Spleen (tissue), 11 donors: ENCODE measurements at regions not wholly inside any gene's neighbourhood (a gene's known extent, or its start where the extent isn't known, plus 50 kb on each side); places are given as distances from the start of the nearest gene placed in this dataset.

Experiments
- DNase-seq: peaks from one replicate; pipeline ENCODE4 v3.0.0-alpha.2; 2020
- H3K27ac ChIP-seq, 8 donors: fragments of 200-600 bp; sonication (generic) in 7 of 8; 1 replicate in 4 of 8; 2 replicates in 4 of 8; pipeline versions ENCODE4 v1.5.0 to v1.8.0; 2016 to 2021; ENCODE audit warnings: inconsistent platforms in 4 of 8, mild to moderate bottlenecking in 4 of 8, moderate library complexity in 1 of 8
- H3K27me3 ChIP-seq, 7 donors: fragments of 200-600 bp; sonication (generic) in 6 of 7; replicated peaks in 1 of 7; 1 replicate in 4 of 7; 2 replicates in 3 of 7; pipeline versions ENCODE4 v1.5.0 to v1.8.0; 2016 to 2021; ENCODE audit warnings: inconsistent platforms in 3 of 7, mild to moderate bottlenecking in 1 of 7
- H3K36me3 ChIP-seq, 6 donors: fragments of 200-600 bp; sonication (generic) in 5 of 6; 1 replicate in 4 of 6; 2 replicates in 2 of 6; pipeline versions ENCODE4 v1.5.0 to v1.8.0; 2016 to 2021; ENCODE audit warnings: inconsistent platforms in 2 of 6
- H3K4me1 ChIP-seq, 6 donors: fragments of 200-600 bp; sonication (generic) in 5 of 6; 1 replicate in 3 of 6; 2 replicates in 3 of 6; pipeline versions ENCODE4 v1.5.0 to v1.8.0; 2016 to 2021; ENCODE audit warnings: inconsistent platforms in 3 of 6
- H3K4me3 ChIP-seq, 8 donors: fragments of 200-600 bp; sonication (generic) in 7 of 8; 1 replicate in 4 of 8; 2 replicates in 4 of 8; pipeline versions ENCODE4 v1.5.0 to v1.8.0; 2016 to 2021; ENCODE audit warnings: inconsistent platforms in 4 of 8, mild to moderate bottlenecking in 4 of 8, moderate library complexity in 2 of 8
- H3K9me3 ChIP-seq, 8 donors: fragments of 200-600 bp; sonication (generic) in 7 of 8; 1 replicate in 4 of 8; 2 replicates in 4 of 8; pipeline versions ENCODE4 v1.5.0 to v1.8.0; 2016 to 2021; ENCODE audit warnings: inconsistent platforms in 4 of 8
- CTCF ChIP-seq, 11 experiments: fragments of 200-600 bp in 7 of 11; fragments of 450-650 bp in 4 of 11; sonication (generic) in 4 of 11; IDR thresholded peaks in 8 of 11; conservative IDR thresholded peaks in 3 of 11; 1 replicate in 7 of 11; 2 replicates in 4 of 11; pipeline versions ENCODE4 v1.4.0 to v1.8.0; 2016 to 2021; ENCODE audit warnings: antibody characterized with exemption in 11 of 11, inconsistent platforms in 4 of 11, mild to moderate bottlenecking in 1 of 11
- POLR2A ChIP-seq, 3 donors: fragments of 450-650 bp; IDR thresholded peaks; one replicate each; pipeline ENCODE4 v1.5.1; 2017; ENCODE audit warnings: antibody characterized with exemption in 3 of 3, mild to moderate bottlenecking in 1 of 3
- POLR2AphosphoS5 ChIP-seq, 3 donors: sonication (generic); formaldehyde crosslinking; IDR thresholded peaks; one replicate each; pipeline ENCODE4 v1.5.1; 2017; ENCODE audit warnings: antibody characterized with exemption in 3 of 3
- WGBS, 5 donors: extraction: QIAGEN DNeasy Blood & Tissue Kit in 3 of 5; methylation state at CpG; one replicate each; pipeline versions ENCODE4 v1.1.5 to v1.1.7; 2013 to 2018; 5-methylcytosine and 5-hydroxymethylcytosine counted together
- intact Hi-C: fragments of 100-400 bp; cut with DNase I; formaldehyde crosslinking; loops from one replicate; pipeline ENCODE4 v1.15.0; 2023; ENCODE audit warnings: low total_unique reads
- donor health status: healthy with polysubstance abuse.
- donor health status: DM: no; HTN: no; CAD: no; lungs with moderate emphysema.
- donor health status: DM: no; HTN: no; CAD: no.
- donor health status: Bipolar disorder and iron deficiency.
- donor health status: healthy.
- donor health status: DM: no; HTN: no; CAD: no.
- donor health status: DM: yes; HTN: yes; CAD: no.

DNA sequence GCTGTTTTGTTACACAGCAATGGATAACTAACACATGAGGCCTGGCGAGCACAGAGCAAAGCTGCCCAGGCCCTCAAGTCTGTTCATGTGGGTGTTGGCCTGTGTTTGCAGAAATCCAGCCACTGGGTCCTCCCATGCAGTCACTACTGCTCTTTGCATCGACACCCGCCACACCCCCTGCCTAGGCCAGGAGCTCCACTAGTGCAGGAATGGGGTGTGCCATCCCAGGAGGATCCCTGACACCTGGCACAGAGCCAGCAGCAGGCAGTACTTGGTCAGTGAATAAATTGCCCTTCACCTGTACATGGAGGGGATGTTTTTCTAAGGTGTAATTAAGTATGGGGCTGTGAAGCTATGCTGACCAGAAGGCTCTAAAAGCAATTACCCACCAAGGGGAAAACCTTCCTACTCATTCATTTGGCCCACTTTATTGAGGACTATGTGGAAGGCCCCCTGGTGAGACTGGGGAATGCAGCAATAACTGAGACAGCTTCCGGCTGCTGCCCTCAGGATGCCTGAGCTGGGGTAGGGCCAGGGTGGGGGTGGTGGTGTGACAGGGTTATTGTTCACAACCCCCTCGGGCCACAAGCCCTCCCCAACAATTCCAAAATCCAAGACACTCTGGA, 160.8 kb downstream of the CRYBB2 start:
- intact Hi-C loops: no loop called here
- Histone ChIP-seq H3K4me3 (no peak overlapping the region), H3K36me3 (peaks cover 0 to 63% (median 24%) of the 10 kb centered on the region in 6 donors), H3K4me1 (peaks cover 0 to 34% (median 10%) of the 10 kb centered on the region in 6 donors), H3K9me3 (no peaks in the 10 kb centered on the region), H3K27ac (no peak overlapping the region), H3K27me3 (peaks cover 0 to 4% (median 0%) of the 10 kb centered on the region in 7 donors)
- WGBS, 5 donors: 86 to 100% (median 88%) methylated on average over 4 to 5 of the region's 5 CpGs
- no peak for TF ChIP-seq POLR2AphosphoS5 (IDR thresholded peaks at IDR 0.05)
- no peak for TF ChIP-seq CTCF (IDR thresholded peaks at IDR 0.05 in 8 of 11, conservative IDR thresholded peaks at IDR 0.05 in 3 of 11)
- no peak for TF ChIP-seq POLR2A (IDR thresholded peaks at IDR 0.05)
- DNase-seq: no peak

DNA sequence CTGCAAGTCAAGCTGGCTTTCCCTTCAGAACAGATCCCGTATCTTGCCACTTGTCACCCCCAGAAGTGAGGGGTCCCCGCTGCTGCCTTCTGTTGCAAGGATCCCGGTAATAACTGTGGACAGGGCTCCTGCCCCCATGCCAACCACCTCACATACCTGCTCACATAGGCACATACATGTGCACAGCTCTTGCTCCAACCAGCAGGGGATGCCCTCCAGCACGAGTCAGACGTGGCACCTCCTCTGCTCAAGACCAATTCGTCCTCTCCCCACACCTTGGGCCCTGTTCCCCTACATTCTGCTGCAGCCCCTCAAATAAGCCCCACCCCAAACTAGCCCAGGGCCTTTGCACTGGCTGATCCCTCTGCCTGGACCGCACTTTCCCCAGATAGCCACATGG, 163.3 kb downstream of the CRYBB2 start:
- Histone ChIP-seq H3K36me3 (peaks cover 0 to 37% (median 18%) of the 10 kb centered on the region in 6 donors), H3K27me3 (peaks cover 0 to 4% (median 0%) of the 10 kb centered on the region in 7 donors), H3K27ac (no peak overlapping the region), H3K4me3 (no peak overlapping the region), H3K9me3 (no peaks in the 10 kb centered on the region), H3K4me1 (peaks cover 7 to 49% (median 27%) of the 10 kb centered on the region in 6 donors)
- TF ChIP-seq POLR2AphosphoS5 (IDR thresholded peaks at IDR 0.05): no peak
- TF ChIP-seq POLR2A (IDR thresholded peaks at IDR 0.05): no peak
- no peak for TF ChIP-seq CTCF (IDR thresholded peaks at IDR 0.05 in 8 of 11, conservative IDR thresholded peaks at IDR 0.05 in 3 of 11)
- DNase-seq: no peak
- intact Hi-C loops: no loop called here
- WGBS, 5 donors: 70 to 82% (median 74%) methylated on average over 7 of the region's 7 CpGs

GRCh38 chr22:25383278-25383820, 163.9 kb downstream of the CRYBB2 start:
- H3K9me3 ChIP-seq: no peaks in the 10 kb centered on the region
- intact Hi-C loops: no loop called here
- no peak for DNase-seq
- peak overlapping the region in 1 of 8 donors; percentile 18 for H3K27ac ChIP-seq
- H3K36me3 ChIP-seq: peaks cover 0 to 31% (median 15%) of the 10 kb centered on the region in 6 donors
- H3K4me1 ChIP-seq: peaks cover 8 to 55% (median 33%) of the 10 kb centered on the region in 6 donors
- H3K27me3 ChIP-seq: peaks cover 0 to 4% (median 0%) of the 10 kb centered on the region in 7 donors
- no peak overlapping the region for H3K4me3 ChIP-seq
- 76 to 93% (median 85%) methylated on average over 14 to 15 of the region's 15 CpGs for WGBS, 5 donors
- TF ChIP-seq POLR2A (IDR thresholded peaks at IDR 0.05) (no peak), POLR2AphosphoS5 (IDR thresholded peaks at IDR 0.05) (no peak), CTCF (IDR thresholded peaks at IDR 0.05 in 8 of 11, conservative IDR thresholded peaks at IDR 0.05 in 3 of 11) (no peak)

GRCh38 chr22:25383892-25384291, 164.5 kb downstream of the CRYBB2 start:
- WGBS, 5 donors: 74 to 82% (median 81%) methylated on average over 14 to 18 of the region's 18 CpGs
- DNase-seq: no peak
- Histone ChIP-seq H3K27ac (peak overlapping the region in 1 of 8 donors; percentile 18), H3K4me3 (no peak overlapping the region), H3K27me3 (peaks cover 0 to 4% (median 0%) of the 10 kb centered on the region in 7 donors), H3K9me3 (no peaks in the 10 kb centered on the region), H3K36me3 (peaks cover 0 to 26% (median 14%) of the 10 kb centered on the region in 6 donors), H3K4me1 (peaks cover 13 to 60% (median 38%) of the 10 kb centered on the region in 6 donors)
- intact Hi-C loops: no loop called here
- TF ChIP-seq POLR2AphosphoS5 (IDR thresholded peaks at IDR 0.05) (no peak), POLR2A (IDR thresholded peaks at IDR 0.05) (no peak), CTCF (IDR thresholded peaks at IDR 0.05 in 8 of 11, conservative IDR thresholded peaks at IDR 0.05 in 3 of 11) (no peak)
